Pancreas (tissue), 10 donors: ENCODE measurements at regions not wholly inside any gene's neighbourhood (a gene's known extent, or its start where the extent isn't known, plus 50 kb on each side); places are given as distances from the start of the nearest gene placed in this dataset.
"Not testable (repeated sequence)": the region's sequence is repeated elsewhere in the genome, so short reads cannot be mapped to it uniquely, and the experiment has no call there.

Experiments used
- ATAC-seq, 4 donors: fragments of 200-7000 bp; cut with Tn5 transposase; one replicate each; pipeline versions ENCODE4 v1.8.0 to v1.9.1; 2020; ENCODE audit warnings: mild to moderate bottlenecking in 4 of 4, moderate library complexity in 4 of 4
- DNase-seq, 6 donors: peaks; one replicate each; pipeline ENCODE4 v3.0.0-alpha.2; 2020
- FAIRE-seq: peaks from 2 replicates; lab custom pipeline; 2012; peaks lifted over from hg19 to GRCh38; lab: Jason Lieb, UNC
- H3K27ac ChIP-seq, 4 donors: fragments of 200-600 bp; sonication (generic); 1 replicate in 3 of 4; 2 replicates in 1 of 4; pipeline versions ENCODE4 v1.5.0 to v1.8.0; 2020
- H3K27me3 ChIP-seq, 4 donors: fragments of 200-600 bp; one replicate each; pipeline ENCODE4 v1.8.0; 2021
- H3K36me3 ChIP-seq, 3 donors: fragments of 200-600 bp; sonication (generic) in 1 of 3; one replicate each; pipeline versions ENCODE4 v1.5.0 to v1.8.0; 2020 to 2021
- H3K4me1 ChIP-seq, 3 donors: fragments of 200-600 bp; one replicate each; pipeline ENCODE4 v1.8.0; 2021
- H3K4me3 ChIP-seq, 4 donors: fragments of 200-600 bp; sonication (generic) in 2 of 4; one replicate each; pipeline versions ENCODE4 v1.5.0 to v1.8.0; 2020 to 2021
- H3K9me3 ChIP-seq, 4 donors: fragments of 200-600 bp; one replicate each; pipeline ENCODE4 v1.8.0; 2021
- CTCF ChIP-seq, 4 donors: fragments of 200-600 bp; sonication (generic) in 3 of 4; IDR thresholded peaks; one replicate each; pipeline versions ENCODE4 v1.5.0 to v1.8.0; 2021; ENCODE audit warnings: antibody characterized with exemption in 4 of 4
- WGBS, 2 donors: extraction: QIAGEN DNeasy Blood & Tissue Kit; methylation state at CpG; one replicate each; pipeline ENCODE4 v1.1.7; 2013; 5-methylcytosine and 5-hydroxymethylcytosine counted together
- intact Hi-C, 3 donors: fragments of 100-400 bp; cut with DNase I; formaldehyde crosslinking; loops; one replicate each; pipeline versions ENCODE4 v1.11.1 to v1.14.2; 2022
- donor health status: healthy with polysubstance abuse.
- donor health status: DM: no; HTN: no; CAD: no; lungs with moderate emphysema.
- donor health status: DM: no; HTN: no; CAD: no.
- donor health status: control.
- donor health status: control.
- donor health status: Bipolar disorder and iron deficiency.
- donor health status: DM: yes; HTN: yes; CAD: no.
- donor health status: DM: no; HTN: no; CAD: no.
- donor health status: DM: no; HTN: no; CAD: no.
- donor health status: DM: yes; HTN: yes; CAD: no.

GRCh38 chr22:25494774-25495173 lies 69.7 kb upstream of the GRK3 start:
- TF ChIP-seq CTCF (IDR thresholded peaks at IDR 0.05), result no peak
- ATAC-seq (no peak), DNase-seq (no peak), FAIRE-seq (no peak)
- no peaks in the 10 kb centered on the region for H3K9me3 ChIP-seq
- H3K4me1 ChIP-seq, result no peaks in the 10 kb centered on the region
- intact Hi-C loops, result no loop called here
- WGBS, 2 donors, result 20 to 44% methylated on average over 3 of the region's 3 CpGs
- no peaks in the 10 kb centered on the region for H3K27me3 ChIP-seq
- H3K4me3 ChIP-seq, result no peak overlapping the region
- H3K36me3 ChIP-seq, result no peaks in the 10 kb centered on the region
- H3K27ac ChIP-seq, result no peak overlapping the region

- FAIRE-seq (no peak), DNase-seq (no peak), ATAC-seq (no peak)
- intact Hi-C loops, result no loop called here
- Histone ChIP-seq H3K4me1 (no peaks in the 10 kb centered on the region), H3K27ac (no peak overlapping the region), H3K36me3 (no peaks in the 10 kb centered on the region), H3K27me3 (no peaks in the 10 kb centered on the region), H3K9me3 (no peaks in the 10 kb centered on the region), H3K4me3 (no peak overlapping the region)
- TF ChIP-seq CTCF (IDR thresholded peaks at IDR 0.05), result no peak
- 47 to 52% methylated on average over 1 of the region's 1 CpG for WGBS, 2 donors
These were observed 69.2 kb upstream of the GRK3 start for GRCh38 chr22:25495285-25495684.

- DNase-seq, result no peak
- no peak overlapping the region for H3K27ac ChIP-seq
- no peaks in the 10 kb centered on the region for H3K9me3 ChIP-seq
- 50 to 59% methylated on average over 4 of the region's 4 CpGs for WGBS, 2 donors
- intact Hi-C loops, result no loop called here
- no peak for FAIRE-seq
- no peak for ATAC-seq
- no peaks in the 10 kb centered on the region for H3K4me1 ChIP-seq
- no peaks in the 10 kb centered on the region for H3K36me3 ChIP-seq
- TF ChIP-seq CTCF (IDR thresholded peaks at IDR 0.05), result no peak
- H3K27me3 ChIP-seq, result no peaks in the 10 kb centered on the region
- no peak overlapping the region for H3K4me3 ChIP-seq
These were observed 67.9 kb upstream of the GRK3 start for GRCh38 chr22:25496396-25497064.

GRCh38 chr22:25497181-25497641 lies 67.3 kb upstream of the GRK3 start:
- 27 to 36% methylated on average over 2 of the region's 2 CpGs for WGBS, 2 donors
- H3K36me3 ChIP-seq, result no peaks in the 10 kb centered on the region
- intact Hi-C loops, result no loop called here
- no peaks in the 10 kb centered on the region for H3K9me3 ChIP-seq
- no peaks in the 10 kb centered on the region for H3K4me1 ChIP-seq
- H3K27me3 ChIP-seq, result no peaks in the 10 kb centered on the region
- FAIRE-seq, result no peak
- no peak for TF ChIP-seq CTCF (IDR thresholded peaks at IDR 0.05)
- no peak overlapping the region for H3K4me3 ChIP-seq
- no peak for DNase-seq
- ATAC-seq, result peak in 1 of 4 donors; percentile 12
- no peak overlapping the region for H3K27ac ChIP-seq

- Histone ChIP-seq H3K36me3 (no peaks in the 10 kb centered on the region), H3K4me1 (no peaks in the 10 kb centered on the region), H3K27me3 (no peaks in the 10 kb centered on the region), H3K9me3 (no peaks in the 10 kb centered on the region), H3K27ac (no peak overlapping the region), H3K4me3 (no peak overlapping the region)
- intact Hi-C loops, result no loop called here
- FAIRE-seq (no peak), ATAC-seq (no peak), DNase-seq (no peak)
- 46% methylated on average over 2 of the region's 2 CpGs for WGBS, 2 donors
- TF ChIP-seq CTCF (IDR thresholded peaks at IDR 0.05), result no peak
These were observed 66.8 kb upstream of the GRK3 start for GRCh38 chr22:25497716-25498115.

GRCh38 chr22:25500671-25501070 lies 63.8 kb upstream of the GRK3 start:
- 62 to 83% methylated on average over 3 of the region's 3 CpGs for WGBS, 2 donors
- H3K36me3 ChIP-seq, H3K9me3 ChIP-seq, intact Hi-C loops, FAIRE-seq, H3K27me3 ChIP-seq, DNase-seq, H3K4me3 ChIP-seq, ATAC-seq, H3K4me1 ChIP-seq, H3K27ac ChIP-seq: not testable (repeated sequence)

GRCh38 chr22:25504017-25504416 lies 60.5 kb upstream of the GRK3 start:
- FAIRE-seq, H3K27me3 ChIP-seq, DNase-seq, H3K9me3 ChIP-seq, intact Hi-C loops, H3K4me3 ChIP-seq, ATAC-seq, H3K27ac ChIP-seq, H3K4me1 ChIP-seq, H3K36me3 ChIP-seq: not testable (repeated sequence)
- WGBS, 2 donors, result 54 to 58% methylated on average over 1 of the region's 1 CpG
